ENCODE measurements at regions not wholly inside any gene's neighbourhood (a gene's known extent, or its start where the extent isn't known, plus 50 kb on each side); places are given as distances from the start of the nearest gene placed in this dataset.

GRCh38 chr1:168958562-168959289, 147.8 kb upstream of the ATP1B1 start:
- TF ChIP-seq CTCF (conservative IDR thresholded peaks at IDR 0.05), result no peak

GRCh38 chr1:168959382-168959781, 147.1 kb upstream of the ATP1B1 start:
- no peak overlapping the region for H3K4me3 Mint-ChIP-seq

More at GRCh38 chr1:168958562-168959289, 147.8 kb upstream of the ATP1B1 start:
- H3K4me1 Mint-ChIP-seq, result peaks cover 10% of the 10 kb centered on the region
- H3K9me3 Mint-ChIP-seq, result peaks cover 3% of the 10 kb centered on the region
- DNase-seq (ENCODE audit: low read depth, low spot score), result no peak
- no peak overlapping the region for H3K27ac Mint-ChIP-seq (ENCODE audit: unreplicated experiment)
- no peaks in the 10 kb centered on the region for H3K27me3 Mint-ChIP-seq (ENCODE audit: low read depth)
- no peaks in the 10 kb centered on the region for H3K36me3 Mint-ChIP-seq (ENCODE audit: low read depth)
- no peak overlapping the region for H3K4me3 Mint-ChIP-seq

GRCh38 chr1:168960114-168960513, 146.4 kb upstream of the ATP1B1 start:
- DNase-seq (ENCODE audit: low read depth, low spot score), result no peak
- peaks cover 3% of the 10 kb centered on the region for H3K9me3 Mint-ChIP-seq
- H3K27ac Mint-ChIP-seq (ENCODE audit: unreplicated experiment), result no peak overlapping the region
- H3K27me3 Mint-ChIP-seq (ENCODE audit: low read depth), result no peaks in the 10 kb centered on the region
- H3K4me3 Mint-ChIP-seq, result no peak overlapping the region
- TF ChIP-seq CTCF (conservative IDR thresholded peaks at IDR 0.05), result no peak
- H3K36me3 Mint-ChIP-seq (ENCODE audit: low read depth), result no peaks in the 10 kb centered on the region
- H3K4me1 Mint-ChIP-seq, result peaks cover 10% of the 10 kb centered on the region

More at GRCh38 chr1:168959382-168959781, 147.1 kb upstream of the ATP1B1 start:
- Mint-ChIP-seq H3K27ac (ENCODE audit: unreplicated experiment) (no peak overlapping the region), H3K27me3 (ENCODE audit: low read depth) (no peaks in the 10 kb centered on the region), H3K36me3 (ENCODE audit: low read depth) (no peaks in the 10 kb centered on the region), H3K9me3 (peaks cover 3% of the 10 kb centered on the region), H3K4me1 (peaks cover 10% of the 10 kb centered on the region)
- DNase-seq (ENCODE audit: low read depth, low spot score), result no peak
- no peak for TF ChIP-seq CTCF (conservative IDR thresholded peaks at IDR 0.05)

- no peak for DNase-seq (ENCODE audit: low read depth, low spot score)
These were observed 145.9 kb upstream of the ATP1B1 start for GRCh38 chr1:168960595-168960994.

GRCh38 chr1:168963601-168964000, 142.9 kb upstream of the ATP1B1 start:
- H3K27ac Mint-ChIP-seq (ENCODE audit: unreplicated experiment), result no peak overlapping the region
- no peaks in the 10 kb centered on the region for H3K36me3 Mint-ChIP-seq (ENCODE audit: low read depth)
- no peaks in the 10 kb centered on the region for H3K27me3 Mint-ChIP-seq (ENCODE audit: low read depth)
- no peak for DNase-seq (ENCODE audit: low read depth, low spot score)
- peaks cover 10% of the 10 kb centered on the region for H3K4me1 Mint-ChIP-seq
- TF ChIP-seq CTCF (conservative IDR thresholded peaks at IDR 0.05), result no peak
- H3K4me3 Mint-ChIP-seq, result no peak overlapping the region
- peaks cover 2% of the 10 kb centered on the region for H3K9me3 Mint-ChIP-seq

More at GRCh38 chr1:168960595-168960994, 145.9 kb upstream of the ATP1B1 start:
- no peak overlapping the region for H3K4me3 Mint-ChIP-seq
- TF ChIP-seq CTCF (conservative IDR thresholded peaks at IDR 0.05), result no peak
- no peaks in the 10 kb centered on the region for H3K36me3 Mint-ChIP-seq (ENCODE audit: low read depth)
- H3K27ac Mint-ChIP-seq (ENCODE audit: unreplicated experiment), result peak overlapping the region; percentile 37
- H3K9me3 Mint-ChIP-seq, result no peaks in the 10 kb centered on the region
- no peaks in the 10 kb centered on the region for H3K27me3 Mint-ChIP-seq (ENCODE audit: low read depth)
- peaks cover 10% of the 10 kb centered on the region for H3K4me1 Mint-ChIP-seq

Measured in neural crest cell (in vitro differentiated cells).